Panc1 (cell line): ENCODE measurements at regions not wholly inside any gene's neighbourhood (a gene's known extent, or its start where the extent isn't known, plus 50 kb on each side); places are given as distances from the start of the nearest gene placed in this dataset.

Source experiments
- ATAC-seq: fragments of 200-7000 bp; cut with Tn5 transposase; 2 replicates; pipeline ENCODE4 v1.9.1; 2020; ENCODE audit warnings: mild to moderate bottlenecking, moderate library complexity
- BruUV-seq: library from RNA; stranded (reverse); fragments of 400-500 nt; replicated peaks from 2 replicates; lab custom pipeline; 2021; lab: Mats Ljungman, UMichigan
- CTCF ChIA-PET: fragments of 300-600 bp; sonication (Branson Sonifier 250); formaldehyde crosslinking; loops from one replicate; lab custom pipeline; 2022; ENCODE audit warnings: antibody characterized with exemption; lab: Charles Lee
- POLR2A ChIA-PET: fragments of 300-600 bp; sonication (Branson Sonifier 250); formaldehyde crosslinking; loops from one replicate; lab custom pipeline; 2022; ENCODE audit warnings: antibody characterized with exemption; lab: Charles Lee
- DNase-seq: peaks from one replicate; pipeline ENCODE4 v3.0.0-alpha.2; 2010; ENCODE audit warnings: low read depth, low spot score
- H3K27ac ChIP-seq: 2 replicates; pipeline ENCODE4 v1.5.1; 2011; ENCODE audit warnings: mild to moderate bottlenecking, low read length, inconsistent platforms
- H3K27me3 ChIP-seq: fragments of 200-500 bp; sonication (Bioruptor generic); 2 replicates; pipeline ENCODE4 v1.6.0; 2014; ENCODE audit warnings: low read length, inconsistent platforms; ENCODE audit not compliant: control insufficient read depth, insufficient read depth
- H3K36me3 ChIP-seq: fragments of 200-500 bp; sonication (Bioruptor generic); 2 replicates; pipeline ENCODE4 v1.5.1; 2014; ENCODE audit warnings: inconsistent platforms, mild to moderate bottlenecking, low read length, moderate library complexity; ENCODE audit not compliant: control insufficient read depth, insufficient read depth
- H3K4me1 ChIP-seq: 2 replicates; pipeline ENCODE4 v1.5.1; 2011; ENCODE audit warnings: inconsistent platforms, mild to moderate bottlenecking, low read length, moderate library complexity; ENCODE audit not compliant: control insufficient read depth, insufficient read depth
- H3K4me3 ChIP-seq, 2 experiments: 2 replicates each; pipeline ENCODE4 v1.5.1; 2011 to 2012; ENCODE audit warnings: low read depth in 2 of 2, low read length in 2 of 2, mild to moderate bottlenecking in 2 of 2, inconsistent platforms in 1 of 2, moderate library complexity in 1 of 2
- H3K9me3 ChIP-seq: fragments of 200-500 bp; sonication (Bioruptor generic); 2 replicates; pipeline ENCODE4 v1.5.1; 2014; ENCODE audit warnings: low read depth, mild to moderate bottlenecking, inconsistent platforms, low read length, moderate library complexity; ENCODE audit not compliant: control insufficient read depth, insufficient read depth
- POLR2AphosphoS5 ChIP-seq: IDR thresholded peaks from 2 replicates; pipeline ENCODE4 v1.6.1; 2012; ENCODE audit warnings: mild to moderate bottlenecking, low read depth, low read length, moderate library complexity
- SIN3A ChIP-seq: IDR thresholded peaks from 2 replicates; pipeline ENCODE4 v1.6.1; 2012; ENCODE audit warnings: low read depth, mild to moderate bottlenecking, low read length, moderate library complexity, borderline replicate concordance; ENCODE audit not compliant: insufficient read depth
- TCF7L2 ChIP-seq: IDR thresholded peaks from 2 replicates; pipeline ENCODE4 v1.6.1; 2011; ENCODE audit warnings: mild to moderate bottlenecking, low read depth, low read length, inconsistent platforms
- in situ Hi-C: cut with HindIII; loops from 2 replicates; pipeline ENCODE4 v1.10.0; 2016; ENCODE audit warnings: low sequenced_read_pairs, low pct_unique_long_range_greater_than_20kb
- intact Hi-C: fragments of 100-400 bp; cut with micrococcal nuclease; formaldehyde crosslinking; loops from one replicate; pipeline ENCODE4 v1.10.0; 2022; ENCODE audit not compliant: unreplicated experiment
- TF ChIP-seq, protein P1 (sequence below), 2 experiments: IDR thresholded peaks; 2 replicates each; pipeline ENCODE4 v1.6.1; 2011 to 2012; ENCODE audit warnings: low read depth in 2 of 2, control low read depth in 1 of 2, low read length in 1 of 2, mild to moderate bottlenecking in 1 of 2, moderate library complexity in 1 of 2; ENCODE audit not compliant: insufficient read depth in 1 of 2
- TF ChIP-seq, protein P2 (sequence below): fragments of 450-650 bp; IDR thresholded peaks from 2 replicates; pipeline ENCODE4 v1.5.1; 2017; ENCODE audit warnings: mild to moderate bottlenecking

GRCh38 chr2:158900345-158900744 is 68.1 kb upstream of the TANC1 start:
- Histone ChIP-seq H3K27me3 (no peaks in the 10 kb centered on the region), H3K27ac (no peak overlapping the region), H3K4me3 (no peak overlapping the region), H3K36me3 (no peaks in the 10 kb centered on the region), H3K4me1 (no peaks in the 10 kb centered on the region; the same call in 1 of the 2 replicates), H3K9me3 (no peaks in the 10 kb centered on the region)
- in situ Hi-C loops: no loop called here
- ATAC-seq (no peak), DNase-seq (no peak)
- BruUV-seq: no TSS peak
- intact Hi-C loops: loop anchor here (5.0 kb wide), 1 partner anchor 67 kb away; the partner anchor contains the start of gene TANC1
- POLR2A ChIA-PET: no interaction called here
- TF ChIP-seq, protein P1, sequence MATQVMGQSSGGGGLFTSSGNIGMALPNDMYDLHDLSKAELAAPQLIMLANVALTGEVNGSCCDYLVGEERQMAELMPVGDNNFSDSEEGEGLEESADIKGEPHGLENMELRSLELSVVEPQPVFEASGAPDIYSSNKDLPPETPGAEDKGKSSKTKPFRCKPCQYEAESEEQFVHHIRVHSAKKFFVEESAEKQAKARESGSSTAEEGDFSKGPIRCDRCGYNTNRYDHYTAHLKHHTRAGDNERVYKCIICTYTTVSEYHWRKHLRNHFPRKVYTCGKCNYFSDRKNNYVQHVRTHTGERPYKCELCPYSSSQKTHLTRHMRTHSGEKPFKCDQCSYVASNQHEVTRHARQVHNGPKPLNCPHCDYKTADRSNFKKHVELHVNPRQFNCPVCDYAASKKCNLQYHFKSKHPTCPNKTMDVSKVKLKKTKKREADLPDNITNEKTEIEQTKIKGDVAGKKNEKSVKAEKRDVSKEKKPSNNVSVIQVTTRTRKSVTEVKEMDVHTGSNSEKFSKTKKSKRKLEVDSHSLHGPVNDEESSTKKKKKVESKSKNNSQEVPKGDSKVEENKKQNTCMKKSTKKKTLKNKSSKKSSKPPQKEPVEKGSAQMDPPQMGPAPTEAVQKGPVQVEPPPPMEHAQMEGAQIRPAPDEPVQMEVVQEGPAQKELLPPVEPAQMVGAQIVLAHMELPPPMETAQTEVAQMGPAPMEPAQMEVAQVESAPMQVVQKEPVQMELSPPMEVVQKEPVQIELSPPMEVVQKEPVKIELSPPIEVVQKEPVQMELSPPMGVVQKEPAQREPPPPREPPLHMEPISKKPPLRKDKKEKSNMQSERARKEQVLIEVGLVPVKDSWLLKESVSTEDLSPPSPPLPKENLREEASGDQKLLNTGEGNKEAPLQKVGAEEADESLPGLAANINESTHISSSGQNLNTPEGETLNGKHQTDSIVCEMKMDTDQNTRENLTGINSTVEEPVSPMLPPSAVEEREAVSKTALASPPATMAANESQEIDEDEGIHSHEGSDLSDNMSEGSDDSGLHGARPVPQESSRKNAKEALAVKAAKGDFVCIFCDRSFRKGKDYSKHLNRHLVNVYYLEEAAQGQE (IDR thresholded peaks at IDR 0.05; ENCODE audit: insufficient read depth in 1 of 2, low read depth in 2 of 2, low read length in 1 of 2): no peak
- TF ChIP-seq POLR2AphosphoS5 (no peak), TCF7L2 (no peak), SIN3A (no peak)
- TF ChIP-seq, protein P2, sequence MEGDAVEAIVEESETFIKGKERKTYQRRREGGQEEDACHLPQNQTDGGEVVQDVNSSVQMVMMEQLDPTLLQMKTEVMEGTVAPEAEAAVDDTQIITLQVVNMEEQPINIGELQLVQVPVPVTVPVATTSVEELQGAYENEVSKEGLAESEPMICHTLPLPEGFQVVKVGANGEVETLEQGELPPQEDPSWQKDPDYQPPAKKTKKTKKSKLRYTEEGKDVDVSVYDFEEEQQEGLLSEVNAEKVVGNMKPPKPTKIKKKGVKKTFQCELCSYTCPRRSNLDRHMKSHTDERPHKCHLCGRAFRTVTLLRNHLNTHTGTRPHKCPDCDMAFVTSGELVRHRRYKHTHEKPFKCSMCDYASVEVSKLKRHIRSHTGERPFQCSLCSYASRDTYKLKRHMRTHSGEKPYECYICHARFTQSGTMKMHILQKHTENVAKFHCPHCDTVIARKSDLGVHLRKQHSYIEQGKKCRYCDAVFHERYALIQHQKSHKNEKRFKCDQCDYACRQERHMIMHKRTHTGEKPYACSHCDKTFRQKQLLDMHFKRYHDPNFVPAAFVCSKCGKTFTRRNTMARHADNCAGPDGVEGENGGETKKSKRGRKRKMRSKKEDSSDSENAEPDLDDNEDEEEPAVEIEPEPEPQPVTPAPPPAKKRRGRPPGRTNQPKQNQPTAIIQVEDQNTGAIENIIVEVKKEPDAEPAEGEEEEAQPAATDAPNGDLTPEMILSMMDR: no peak
- CTCF ChIA-PET: no interaction called here

DNA sequence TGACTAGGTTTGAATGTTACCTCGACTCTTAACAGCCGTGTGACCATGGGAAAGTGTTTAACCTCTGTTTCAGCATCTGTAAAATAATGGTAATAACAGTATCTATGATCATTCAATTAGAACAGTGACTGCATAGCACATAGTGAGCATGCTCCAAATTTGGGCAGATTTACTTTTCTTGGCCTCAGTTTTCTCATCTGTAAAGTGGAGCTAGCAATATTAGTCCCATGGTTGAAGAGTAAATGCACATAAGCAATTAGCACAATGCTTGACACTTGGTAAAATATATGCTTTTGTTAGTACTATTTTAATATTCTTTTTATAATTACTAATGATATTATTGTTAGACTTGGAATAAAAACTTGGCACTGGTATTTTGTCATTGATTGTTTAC is 66.4 kb upstream of the TANC1 start:
- no peak for DNase-seq
- intact Hi-C loops: loop anchor here (5.0 kb wide), 1 partner anchor 65 kb away; the partner anchor contains the start of gene TANC1
- no TSS peak for BruUV-seq
- Histone ChIP-seq H3K36me3 (no peaks in the 10 kb centered on the region), H3K27ac (peak overlapping the region; percentile 15; the same call in 1 of the 2 replicates), H3K4me3 (peak overlapping the region; percentile 37 to 60; a peak in 3 of 4 replicates), H3K27me3 (no peaks in the 10 kb centered on the region), H3K4me1 (peaks cover 3% of the 10 kb centered on the region; the same call in 1 of the 2 replicates), H3K9me3 (no peaks in the 10 kb centered on the region)
- in situ Hi-C loops: no loop called here
- TF ChIP-seq, protein P2: no peak
- TF ChIP-seq TCF7L2 (no peak), SIN3A (no peak), POLR2AphosphoS5 (no peak)
- TF ChIP-seq, protein P1 (IDR thresholded peaks at IDR 0.05; ENCODE audit: insufficient read depth in 1 of 2, low read depth in 2 of 2, low read length in 1 of 2): no peak
- ChIA-PET CTCF (interaction anchor here (0.7 to 1.2 kb wide), 3 partner anchors 59 to 217 kb away, joined by 3 to 5 read pairs (median 4); no protein-coding TSS in a partner anchor), POLR2A (interaction anchor here (0.7 kb wide), 1 partner anchor 359 kb away, joined by 9 read pairs; no protein-coding TSS in a partner anchor)
- peak; percentile 42; the same call in 1 of the 2 replicates for ATAC-seq
